OCI-LY1 (cell line): ENCODE measurements at regions not wholly inside any gene's neighbourhood (a gene's known extent, or its start where the extent isn't known, plus 50 kb on each side); places are given as distances from the start of the nearest gene placed in this dataset.

ENCODE experiments used
- H2AFZ ChIP-seq: fragments of 200-600 bp; sonication (generic), shearing (Covaris generic); 2 replicates; pipeline ENCODE4 v1.6.0; 2014; ENCODE audit warnings: antibody characterized with exemption, mild to moderate bottlenecking, low read length
- H3F3A ChIP-seq: fragments of 200-600 bp; sonication (generic), shearing (Covaris generic); 2 replicates; pipeline ENCODE4 v1.6.0; 2014; ENCODE audit warnings: mild to moderate bottlenecking, antibody characterized with exemption, low read length, moderate library complexity; ENCODE audit not compliant: insufficient read depth
- H3K27ac ChIP-seq: fragments of 200-600 bp; sonication (generic); 2 replicates; pipeline ENCODE4 v1.5.1; 2014; ENCODE audit warnings: low read length, mixed run types, mild to moderate bottlenecking, low read depth; ENCODE audit not compliant: poor library complexity, severe bottlenecking
- H3K27me3 ChIP-seq: fragments of 200-600 bp; sonication (generic); 2 replicates; pipeline ENCODE4 v1.6.0; 2014; ENCODE audit warnings: antibody characterized with exemption, mild to moderate bottlenecking, low read length, moderate library complexity; ENCODE audit not compliant: insufficient read depth
- H3K36me3 ChIP-seq: fragments of 200-600 bp; sonication (generic); 2 replicates; pipeline ENCODE4 v1.6.1; 2014; ENCODE audit warnings: mild to moderate bottlenecking, antibody characterized with exemption, low read length, moderate library complexity, mixed read lengths; ENCODE audit not compliant: insufficient read depth
- H3K4me1 ChIP-seq: fragments of 200-600 bp; sonication (generic); 2 replicates; pipeline ENCODE4 v1.5.1; 2014; ENCODE audit warnings: mild to moderate bottlenecking, low read length, moderate library complexity; ENCODE audit not compliant: insufficient read depth, severe bottlenecking
- H3K4me2 ChIP-seq: fragments of 200-600 bp; sonication (generic), shearing (Covaris generic); 2 replicates; pipeline ENCODE4 v1.6.1; 2014; ENCODE audit warnings: low read length
- H3K4me3 ChIP-seq: fragments of 200-600 bp; sonication (generic); 2 replicates; pipeline ENCODE4 v1.5.1; 2014; ENCODE audit warnings: low read length, low read depth, mild to moderate bottlenecking, mixed read lengths; ENCODE audit not compliant: poor library complexity, severe bottlenecking
- H3K79me2 ChIP-seq: fragments of 200-600 bp; shearing (Covaris generic); 2 replicates; pipeline ENCODE4 v1.6.1; 2016; ENCODE audit warnings: mixed run types, low read length, mixed read lengths; ENCODE audit not compliant: insufficient read depth
- H3K9ac ChIP-seq: fragments of 200-600 bp; sonication (generic), shearing (Covaris generic); 2 replicates; pipeline ENCODE4 v1.6.1; 2014; ENCODE audit warnings: mild to moderate bottlenecking, low read length, mixed read lengths
- H3K9me2 ChIP-seq: fragments of 200-600 bp; sonication (generic), shearing (Covaris generic); 2 replicates; pipeline ENCODE4 v1.6.1; 2014; ENCODE audit warnings: low read depth, mild to moderate bottlenecking, low read length, mixed read lengths
- H3K9me3 ChIP-seq: fragments of 200-600 bp; shearing (Covaris generic); 2 replicates; pipeline ENCODE4 v1.6.1; 2014; ENCODE audit warnings: low read length, mixed read lengths
- H4K20me1 ChIP-seq: fragments of 200-600 bp; sonication (generic), shearing (Covaris generic); 2 replicates; pipeline ENCODE4 v1.6.0; 2016; ENCODE audit warnings: mild to moderate bottlenecking, low read length; ENCODE audit not compliant: insufficient read depth
- EZH2 ChIP-seq: fragments of 200-600 bp; sonication (generic), shearing (Covaris generic); IDR thresholded peaks from 2 replicates; pipeline ENCODE4 v1.8.0; 2017; ENCODE audit warnings: borderline replicate concordance, mixed run types, mild to moderate bottlenecking, antibody characterized with exemption, low read length, moderate library complexity, mixed read lengths
- TF ChIP-seq, protein P1 (sequence below): fragments of 200-600 bp; sonication (generic), shearing (Covaris generic); IDR thresholded peaks from 2 replicates; pipeline ENCODE4 v1.5.1; 2017; ENCODE audit warnings: mild to moderate bottlenecking, antibody characterized with exemption, low read length, moderate library complexity, mixed read lengths

DNA sequence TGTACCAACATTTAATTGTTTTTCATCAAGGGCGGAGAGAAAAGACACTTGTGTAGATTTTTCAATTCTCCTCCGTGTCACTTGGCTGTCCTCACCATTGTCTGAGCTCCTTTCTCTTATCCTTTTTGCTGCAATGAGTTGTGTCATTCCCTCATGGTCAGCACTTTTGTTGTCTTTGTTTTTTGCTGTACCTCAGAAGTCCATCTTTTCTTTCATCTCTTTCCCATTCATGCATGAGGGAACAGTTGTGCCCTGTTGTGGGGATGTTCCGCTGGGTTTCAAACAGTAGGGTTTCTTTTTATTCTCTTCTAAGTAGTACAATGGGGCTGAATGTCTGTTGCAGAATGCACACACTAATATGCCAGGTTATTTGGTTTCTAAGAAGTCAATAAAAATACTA, 222.6 kb downstream of the TM9SF2 start:
- H3K9me2 ChIP-seq = no peaks in the 10 kb centered on the region
- H3K4me1 ChIP-seq = no peaks in the 10 kb centered on the region
- H2AFZ ChIP-seq = no peak overlapping the region
- no peak for TF ChIP-seq EZH2
- no peaks in the 10 kb centered on the region for H3K9me3 ChIP-seq
- no peak overlapping the region for H3K4me3 ChIP-seq
- H3F3A ChIP-seq = no peaks in the 10 kb centered on the region
- no peak overlapping the region for H3K4me2 ChIP-seq
- no peak overlapping the region for H3K9ac ChIP-seq
- no peak overlapping the region for H3K27ac ChIP-seq
- no peaks in the 10 kb centered on the region for H3K27me3 ChIP-seq
- H3K79me2 ChIP-seq = no peaks in the 10 kb centered on the region
- no peaks in the 10 kb centered on the region for H4K20me1 ChIP-seq
- no peaks in the 10 kb centered on the region for H3K36me3 ChIP-seq

- Histone ChIP-seq H4K20me1 (no peaks in the 10 kb centered on the region), H3K27me3 (no peaks in the 10 kb centered on the region), H2AFZ (no peak overlapping the region), H3K79me2 (no peaks in the 10 kb centered on the region), H3K4me2 (no peak overlapping the region), H3F3A (no peaks in the 10 kb centered on the region), H3K4me3 (no peak overlapping the region), H3K4me1 (no peaks in the 10 kb centered on the region), H3K9me2 (no peaks in the 10 kb centered on the region), H3K36me3 (no peaks in the 10 kb centered on the region), H3K9me3 (no peaks in the 10 kb centered on the region), H3K9ac (no peak overlapping the region), H3K27ac (no peak overlapping the region)
- TF ChIP-seq, protein P1, sequence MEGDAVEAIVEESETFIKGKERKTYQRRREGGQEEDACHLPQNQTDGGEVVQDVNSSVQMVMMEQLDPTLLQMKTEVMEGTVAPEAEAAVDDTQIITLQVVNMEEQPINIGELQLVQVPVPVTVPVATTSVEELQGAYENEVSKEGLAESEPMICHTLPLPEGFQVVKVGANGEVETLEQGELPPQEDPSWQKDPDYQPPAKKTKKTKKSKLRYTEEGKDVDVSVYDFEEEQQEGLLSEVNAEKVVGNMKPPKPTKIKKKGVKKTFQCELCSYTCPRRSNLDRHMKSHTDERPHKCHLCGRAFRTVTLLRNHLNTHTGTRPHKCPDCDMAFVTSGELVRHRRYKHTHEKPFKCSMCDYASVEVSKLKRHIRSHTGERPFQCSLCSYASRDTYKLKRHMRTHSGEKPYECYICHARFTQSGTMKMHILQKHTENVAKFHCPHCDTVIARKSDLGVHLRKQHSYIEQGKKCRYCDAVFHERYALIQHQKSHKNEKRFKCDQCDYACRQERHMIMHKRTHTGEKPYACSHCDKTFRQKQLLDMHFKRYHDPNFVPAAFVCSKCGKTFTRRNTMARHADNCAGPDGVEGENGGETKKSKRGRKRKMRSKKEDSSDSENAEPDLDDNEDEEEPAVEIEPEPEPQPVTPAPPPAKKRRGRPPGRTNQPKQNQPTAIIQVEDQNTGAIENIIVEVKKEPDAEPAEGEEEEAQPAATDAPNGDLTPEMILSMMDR = no peak
- no peak for TF ChIP-seq EZH2
Measured at GRCh38 chr13:99722931-99723330, 221.7 kb downstream of the TM9SF2 start.

- Histone ChIP-seq H3K9me3 (no peaks in the 10 kb centered on the region), H3K9ac (no peak overlapping the region), H3K36me3 (no peaks in the 10 kb centered on the region), H2AFZ (no peak overlapping the region), H3F3A (no peaks in the 10 kb centered on the region), H3K79me2 (no peaks in the 10 kb centered on the region), H3K27me3 (no peaks in the 10 kb centered on the region), H3K9me2 (no peaks in the 10 kb centered on the region), H3K27ac (no peak overlapping the region), H3K4me1 (no peaks in the 10 kb centered on the region), H3K4me2 (no peak overlapping the region), H3K4me3 (no peak overlapping the region), H4K20me1 (no peaks in the 10 kb centered on the region)
- TF ChIP-seq EZH2 = no peak
- TF ChIP-seq, protein P1 = no peak
Measured at GRCh38 chr13:99722338-99722818, 221.1 kb downstream of the TM9SF2 start.

DNA sequence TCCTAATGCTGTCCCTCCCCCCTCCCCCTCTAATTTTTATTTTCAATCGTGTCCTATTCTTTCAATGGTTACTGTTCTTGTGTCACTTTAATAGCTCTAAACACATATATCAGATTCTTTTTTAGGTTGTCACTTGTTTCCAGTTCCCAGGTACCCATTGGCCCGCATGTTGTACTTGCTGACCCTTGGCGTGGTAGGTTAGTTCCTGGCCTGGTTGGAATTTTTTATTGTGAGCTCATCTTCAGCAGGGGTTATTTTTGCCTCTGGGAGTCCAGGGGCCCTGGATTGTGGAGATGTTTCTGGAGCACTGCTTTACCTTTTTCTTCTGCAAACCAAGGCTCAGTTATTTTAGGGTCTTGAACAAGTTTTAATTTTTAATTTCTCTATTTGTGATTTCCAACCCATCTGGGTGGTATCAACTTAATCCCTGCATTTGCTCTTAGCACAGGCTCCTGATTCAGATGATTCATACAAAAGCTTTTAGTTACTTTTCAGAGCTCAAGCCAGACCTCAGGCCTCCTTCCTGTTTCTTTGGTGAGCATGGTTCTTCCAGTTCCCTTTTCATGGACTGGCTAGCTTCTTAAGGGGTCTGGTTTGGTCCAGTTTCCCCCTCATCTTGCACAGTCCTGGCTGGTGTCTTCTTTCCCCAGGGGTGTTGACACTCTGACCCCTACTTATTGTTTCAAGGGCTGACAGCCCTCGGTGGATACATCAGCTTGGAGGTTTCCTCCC, 220.5 kb downstream of the TM9SF2 start:
- TF ChIP-seq, protein P1 = no peak
- TF ChIP-seq EZH2 = no peak
- Histone ChIP-seq H3K9ac (no peak overlapping the region), H3K36me3 (no peaks in the 10 kb centered on the region), H4K20me1 (no peaks in the 10 kb centered on the region), H3K4me2 (no peak overlapping the region), H3K27ac (no peak overlapping the region), H3K4me1 (no peaks in the 10 kb centered on the region), H3K4me3 (no peak overlapping the region), H3K9me3 (no peaks in the 10 kb centered on the region), H3K9me2 (no peaks in the 10 kb centered on the region), H3F3A (no peaks in the 10 kb centered on the region), H2AFZ (no peak overlapping the region), H3K27me3 (no peaks in the 10 kb centered on the region), H3K79me2 (no peaks in the 10 kb centered on the region)
